ENCODE measurements at regions not wholly inside any gene's neighbourhood (a gene's known extent, or its start where the extent isn't known, plus 50 kb on each side); places are given as distances from the start of the nearest gene placed in this dataset.

DNA sequence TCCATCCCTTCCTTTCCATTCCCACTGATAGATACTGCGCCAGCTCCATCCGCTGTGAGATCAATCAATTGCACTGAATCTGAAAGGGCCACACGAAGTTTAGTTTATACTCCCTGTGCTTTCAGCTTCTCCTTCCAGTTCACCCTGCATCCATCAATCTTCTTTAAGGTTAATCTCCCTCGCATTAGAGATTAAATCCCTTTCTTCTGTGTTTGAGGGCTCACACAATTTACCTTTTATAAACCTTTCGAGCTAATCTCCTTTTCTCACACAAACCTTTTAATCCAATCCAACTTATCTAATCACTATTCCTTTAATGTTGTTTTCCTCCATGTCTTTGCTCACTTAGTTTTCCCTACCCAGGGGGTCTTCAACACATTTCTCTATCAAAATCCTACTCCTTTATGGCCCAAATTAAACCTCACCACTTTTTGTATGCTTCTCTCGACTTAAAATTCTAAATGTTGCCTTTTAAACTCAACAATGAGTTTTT, 64.6 kb upstream of the HAPLN1 start:
- Histone ChIP-seq H3K4me3 (ENCODE audit: extremely low read depth in 1 of 4, insufficient read depth in 2 of 4, low read depth in 3 of 4, low read length in 4 of 4) (no peak overlapping the region), H2BK120ac (replicated peaks; ENCODE audit: low read depth, low read length) (no peak overlapping the region), H3K4me2 (ENCODE audit: insufficient read depth in 1 of 2, low read depth in 2 of 2, low read length in 2 of 2) (no peak overlapping the region), H4K91ac (replicated peaks; ENCODE audit: insufficient read length, low read length) (no peak overlapping the region), H3K4ac (replicated peaks; ENCODE audit: insufficient read length, low read depth, low read length) (no peak overlapping the region), H3K4me1 (replicated peaks in 1 of 4; ENCODE audit: control insufficient read depth in 3 of 4, insufficient read depth in 4 of 4, low read length in 3 of 4) (no peaks in the 10 kb centered on the region), H3K36me3 (ENCODE audit: control insufficient read depth in 2 of 4, insufficient read depth in 4 of 4, low read length in 3 of 4) (peaks cover 0 to 3% (median 0%) of the 10 kb centered on the region in 4 experiments; a peak in 1 of 8 replicates), H3K14ac (ENCODE audit: insufficient read length) (no peak overlapping the region), H4K8ac (ENCODE audit: extremely low read depth, insufficient read depth, low read length) (no peak overlapping the region), H4K20me1 (replicated peaks in 1 of 2; ENCODE audit: control insufficient read depth in 1 of 2, insufficient read depth in 2 of 2, low read length in 2 of 2) (no peaks in the 10 kb centered on the region), H2AFZ (ENCODE audit: low read length) (no peak overlapping the region), H3K27ac (ENCODE audit: low read depth, low read length) (no peak overlapping the region), H3K27me3 (replicated peaks in 1 of 4; ENCODE audit: control insufficient read depth in 3 of 4, extremely low read depth in 1 of 4, insufficient read depth in 3 of 4, low read length in 3 of 4) (peaks cover 0 to 1% (median 0%) of the 10 kb centered on the region in 4 experiments; a peak in 1 of 7 replicates), H3K56ac (replicated peaks; ENCODE audit: insufficient read length, low read depth, low read length) (no peak overlapping the region), H3K23ac (ENCODE audit: insufficient read length) (no peak overlapping the region), H3K79me1 (ENCODE audit: low read depth, low read length) (no peaks in the 10 kb centered on the region), H3K9ac (replicated peaks in 1 of 4; ENCODE audit: extremely low read depth in 1 of 4, low read depth in 3 of 4, low read length in 3 of 4) (no peak overlapping the region), H3K23me2 (ENCODE audit: low read depth, low read length) (no peaks in the 10 kb centered on the region), H2AK5ac (ENCODE audit: low read depth, low read length) (no peak overlapping the region), H3K9me3 (ENCODE audit: insufficient read depth in 2 of 2, low read depth in 1 of 2, low read length in 1 of 2) (no peaks in the 10 kb centered on the region), H2BK15ac (ENCODE audit: low read length) (no peak overlapping the region), H2BK12ac (ENCODE audit: low read depth, low read length) (no peak overlapping the region), H4K5ac (ENCODE audit: insufficient read length, low read depth, low read length) (no peak overlapping the region), H2BK20ac (ENCODE audit: low read length) (no peak overlapping the region), H3K18ac (ENCODE audit: extremely low read depth, low read length) (no peak overlapping the region), H2BK5ac (ENCODE audit: low read depth, low read length) (no peak overlapping the region), H3K79me2 (ENCODE audit: control insufficient read depth in 1 of 2, insufficient read depth in 2 of 2, low read length in 2 of 2) (no peaks in the 10 kb centered on the region)
- no peak for FAIRE-seq
- no peak for TF ChIP-seq NANOG (IDR thresholded peaks at IDR 0.05; ENCODE audit: insufficient read depth, low read depth, low read length, poor library complexity, severe bottlenecking)
- 87 to 100% methylated on average over 1 to 6 of the region's 6 CpGs for WGBS, 2 experiments (ENCODE audit: extremely low coverage in 1 of 2, insufficient coverage in 1 of 2, insufficient read length in 1 of 2, insufficient replicate concordance in 2 of 2, low coverage in 1 of 2, low lambda C conversion rate in 2 of 2, missing lambda C conversion rate in 1 of 2)
- ChIA-PET CTCF (ENCODE audit: partially characterized antibody) (no interaction called here), POLR2A (ENCODE audit: partially characterized antibody) (no interaction called here)
- no peak for DNase-seq (ENCODE audit: low read depth in 1 of 2, low spot score in 2 of 2)
